ENCODE measurements at regions not wholly inside any gene's neighbourhood (a gene's known extent, or its start where the extent isn't known, plus 50 kb on each side); places are given as distances from the start of the nearest gene placed in this dataset.

DNA sequence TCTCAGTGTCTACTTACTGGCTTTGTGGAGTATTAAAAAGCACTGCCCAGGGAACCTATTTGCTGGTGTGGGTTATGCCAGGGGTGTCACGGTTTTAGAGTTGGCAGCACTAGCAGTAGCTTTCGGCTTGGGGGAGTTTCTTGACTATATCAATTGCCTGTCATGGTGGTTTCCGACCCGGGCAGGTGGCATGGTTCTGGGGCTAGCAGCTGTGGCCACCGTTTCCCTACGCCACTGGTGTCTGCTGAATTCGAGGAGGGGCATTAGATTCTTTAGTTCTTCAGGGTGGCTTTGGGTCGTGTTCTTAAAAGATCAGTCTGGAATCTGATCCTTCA lies 55.6 kb upstream of the FOXC1 start:
- DNase-seq (no peak), ATAC-seq (replicated peaks) (peak; percentile 58)
- Mint-ChIP-seq H3K27ac (peak overlapping the region; percentile 72 to 93), H3K4me3 (peak overlapping the region; percentile 83 to 87), H3K36me3 (ENCODE audit: insufficient read depth) (peaks cover 3% of the 10 kb centered on the region), H3K4me1 (ENCODE audit: low read depth in 2 of 2) (peaks cover 18 to 23% of the 10 kb centered on the region in 2 donors), H3K27me3 (peaks cover 11 to 19% of the 10 kb centered on the region in 2 donors), H3K9me3 (no peaks in the 10 kb centered on the region)

GRCh38 chr6:1554476-1555310 lies 55.0 kb upstream of the FOXC1 start:
- peak overlapping the region; percentile 72 to 93 for H3K27ac Mint-ChIP-seq
- peaks cover 3% of the 10 kb centered on the region for H3K36me3 Mint-ChIP-seq (ENCODE audit: insufficient read depth)
- ATAC-seq (replicated peaks) (peak; percentile 81), DNase-seq (peak; percentile 58 to 68 (median 65))
- peaks cover 11 to 19% of the 10 kb centered on the region in 2 donors for H3K27me3 Mint-ChIP-seq
- peaks cover 18 to 23% of the 10 kb centered on the region in 2 donors for H3K4me1 Mint-ChIP-seq (ENCODE audit: low read depth in 2 of 2)
- H3K9me3 Mint-ChIP-seq = no peaks in the 10 kb centered on the region
- H3K4me3 Mint-ChIP-seq = peak overlapping the region; percentile 83 to 87

GRCh38 chr6:1558388-1558787 lies 51.3 kb upstream of the FOXC1 start:
- DNase-seq = no peak
- no peak for ATAC-seq (replicated peaks)
- H3K36me3 Mint-ChIP-seq (ENCODE audit: insufficient read depth) = peaks cover 3% of the 10 kb centered on the region
- no peak overlapping the region for H3K4me3 Mint-ChIP-seq
- H3K4me1 Mint-ChIP-seq (ENCODE audit: low read depth in 2 of 2) = peaks cover 16 to 19% of the 10 kb centered on the region in 2 donors
- no peak overlapping the region for H3K27ac Mint-ChIP-seq
- no peaks in the 10 kb centered on the region for H3K9me3 Mint-ChIP-seq
- peaks cover 23 to 34% of the 10 kb centered on the region in 2 donors for H3K27me3 Mint-ChIP-seq

Data from effector memory CD8-positive, alpha-beta T cell (primary cell).